ENCODE measurements at regions not wholly inside any gene's neighbourhood (a gene's known extent, or its start where the extent isn't known, plus 50 kb on each side); places are given as distances from the start of the nearest gene placed in this dataset.

- no peak overlapping the region for H2BK5ac ChIP-seq (ENCODE audit: insufficient read length, low read length)
- H2BK20ac ChIP-seq (ENCODE audit: low read depth, low read length, poor library complexity, severe bottlenecking) = no peak overlapping the region
- no peak overlapping the region for H3K14ac ChIP-seq (ENCODE audit: insufficient read depth, low read length)
- no peak overlapping the region for H4K8ac ChIP-seq (replicated peaks; ENCODE audit: insufficient read length, low read depth, low read length)
- no peaks in the 10 kb centered on the region; the same call in 1 of the 2 replicates for H3K27me3 Mint-ChIP-seq (ENCODE audit: low read depth)
- H2AFZ ChIP-seq (ENCODE audit: low read length) = no peak overlapping the region
- WGBS (ENCODE audit: extremely low coverage, insufficient read length, low lambda C conversion rate) = no CpG with 5 or more reads among the region's 1 CpG
- H3K27ac Mint-ChIP-seq = no peak overlapping the region
- H3K23ac ChIP-seq (ENCODE audit: insufficient read length, low read depth, low read length) = no peak overlapping the region
- H3K36me3 Mint-ChIP-seq (ENCODE audit: insufficient read depth in 1 of 3, low read depth in 3 of 3) = peaks cover 0 to 1% (median 0%) of the 10 kb centered on the region in 3 experiments; a peak in 2 of 7 replicates
- H3K4me1 ChIP-seq (ENCODE audit: insufficient read depth, low read length) = no peaks in the 10 kb centered on the region
- no peaks in the 10 kb centered on the region for H3K79me2 ChIP-seq (ENCODE audit: insufficient read depth, low read length)
- H3K4me3 Mint-ChIP-seq = no peak overlapping the region
- no peak overlapping the region for H3K27ac ChIP-seq (ENCODE audit: insufficient read length, low read depth, low read length)
- DNase-seq = no peak
- no peak overlapping the region for H3K18ac ChIP-seq (ENCODE audit: insufficient read length, low read depth, low read length)
- H3K9ac ChIP-seq (ENCODE audit: extremely low read depth, insufficient read length, low read length) = no peak overlapping the region
- H2BK12ac ChIP-seq (ENCODE audit: insufficient read length, low read depth, low read length) = no peak overlapping the region
- H3K27me3 ChIP-seq (ENCODE audit: insufficient read depth, low read length) = no peaks in the 10 kb centered on the region
- H2AK5ac ChIP-seq (ENCODE audit: insufficient read length, low read length) = no peak overlapping the region
- no peak overlapping the region for H4K91ac ChIP-seq (ENCODE audit: insufficient read length, low read depth, low read length)
- TF ChIP-seq CTCF (conservative IDR thresholded peaks at IDR 0.05) = no peak
- H3K4me2 ChIP-seq (ENCODE audit: insufficient read depth, insufficient read length, low read length) = no peak overlapping the region
- H3T11ph ChIP-seq (ENCODE audit: low read length) = no peak overlapping the region
- H2BK120ac ChIP-seq (ENCODE audit: low read depth, low read length, poor library complexity, severe bottlenecking) = no peak overlapping the region
- H3K4ac ChIP-seq (ENCODE audit: low read depth, low read length) = no peak overlapping the region
- no peaks in the 10 kb centered on the region for H4K20me1 ChIP-seq (ENCODE audit: control insufficient read depth, insufficient read depth, insufficient read length)
- no peaks in the 10 kb centered on the region for H3K4me1 Mint-ChIP-seq
- H3K56ac ChIP-seq (ENCODE audit: insufficient read length, low read depth, low read length) = no peak overlapping the region
- no peak overlapping the region for H2BK15ac ChIP-seq (ENCODE audit: low read depth, low read length)
- no peak overlapping the region for H4K5ac ChIP-seq (ENCODE audit: insufficient read length, low read depth, low read length)
- peaks cover 0 to 11% of the 10 kb centered on the region in 2 experiments; a peak in 4 of 5 replicates for H3K9me3 Mint-ChIP-seq
- no peaks in the 10 kb centered on the region for H3K9me3 ChIP-seq (ENCODE audit: control insufficient read depth, low read depth, low read length)
- no peaks in the 10 kb centered on the region for H3K79me1 ChIP-seq (ENCODE audit: insufficient read depth, low read depth, low read length, poor library complexity, severe bottlenecking)
- no peaks in the 10 kb centered on the region for H3K23me2 ChIP-seq (ENCODE audit: insufficient read length, low read depth, low read length, poor library complexity, severe bottlenecking)
These were observed 1175.5 kb downstream of the DTWD2 start for GRCh38 chr5:117812861-117813260.
